ENCODE measurements at regions not wholly inside any gene's neighbourhood (a gene's known extent, or its start where the extent isn't known, plus 50 kb on each side); places are given as distances from the start of the nearest gene placed in this dataset.

DNA sequence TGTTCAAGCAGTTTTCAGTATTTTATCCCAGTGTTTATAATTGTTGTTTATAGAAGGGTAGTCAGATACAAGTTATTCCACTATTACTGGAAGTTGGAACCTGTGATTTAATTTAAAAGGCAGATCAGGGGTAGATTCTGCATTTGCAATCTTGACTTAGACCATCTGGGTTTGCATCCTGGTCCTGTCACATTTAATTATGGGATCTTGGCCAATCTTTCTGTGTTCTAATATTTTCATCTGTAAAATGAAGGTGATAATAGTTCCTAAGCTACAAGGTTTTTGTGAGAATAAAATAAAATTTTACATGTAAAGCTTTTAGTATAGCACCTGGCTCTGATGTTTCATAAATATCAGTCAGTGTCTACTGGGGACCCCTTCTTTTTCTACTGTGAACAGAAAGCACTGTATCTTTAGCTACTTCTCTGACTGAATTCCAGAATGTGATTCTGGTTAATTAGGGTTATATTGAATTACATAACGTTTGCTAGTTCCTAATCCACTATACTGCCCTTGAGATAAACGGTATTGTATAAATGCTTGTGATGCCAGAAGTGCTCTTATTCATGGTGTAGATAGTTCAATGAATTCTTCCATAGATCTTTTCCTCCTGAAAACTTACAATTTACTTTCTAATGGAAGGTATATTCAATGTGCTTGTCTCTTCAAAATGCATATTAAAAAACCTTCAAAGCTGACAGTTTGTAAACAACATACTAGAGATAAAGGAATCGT, 131.0 kb downstream of the KCNK1 start:
- no peak for TF ChIP-seq EZH2 (IDR thresholded peaks at IDR 0.05; ENCODE audit: borderline replicate concordance, low read depth, low read length, severe bottlenecking)
- TF ChIP-seq, protein P1, sequence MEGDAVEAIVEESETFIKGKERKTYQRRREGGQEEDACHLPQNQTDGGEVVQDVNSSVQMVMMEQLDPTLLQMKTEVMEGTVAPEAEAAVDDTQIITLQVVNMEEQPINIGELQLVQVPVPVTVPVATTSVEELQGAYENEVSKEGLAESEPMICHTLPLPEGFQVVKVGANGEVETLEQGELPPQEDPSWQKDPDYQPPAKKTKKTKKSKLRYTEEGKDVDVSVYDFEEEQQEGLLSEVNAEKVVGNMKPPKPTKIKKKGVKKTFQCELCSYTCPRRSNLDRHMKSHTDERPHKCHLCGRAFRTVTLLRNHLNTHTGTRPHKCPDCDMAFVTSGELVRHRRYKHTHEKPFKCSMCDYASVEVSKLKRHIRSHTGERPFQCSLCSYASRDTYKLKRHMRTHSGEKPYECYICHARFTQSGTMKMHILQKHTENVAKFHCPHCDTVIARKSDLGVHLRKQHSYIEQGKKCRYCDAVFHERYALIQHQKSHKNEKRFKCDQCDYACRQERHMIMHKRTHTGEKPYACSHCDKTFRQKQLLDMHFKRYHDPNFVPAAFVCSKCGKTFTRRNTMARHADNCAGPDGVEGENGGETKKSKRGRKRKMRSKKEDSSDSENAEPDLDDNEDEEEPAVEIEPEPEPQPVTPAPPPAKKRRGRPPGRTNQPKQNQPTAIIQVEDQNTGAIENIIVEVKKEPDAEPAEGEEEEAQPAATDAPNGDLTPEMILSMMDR (IDR thresholded peaks at IDR 0.05; ENCODE audit: borderline replicate concordance, extremely low read depth, low read length, poor library complexity, severe bottlenecking) = no peak
